Osteoblast (primary cell): ENCODE measurements at regions not wholly inside any gene's neighbourhood (a gene's known extent, or its start where the extent isn't known, plus 50 kb on each side); places are given as distances from the start of the nearest gene placed in this dataset.

Source experiments
- DNase-seq: peaks from one replicate; pipeline ENCODE4 v3.0.0; 2011; ENCODE audit warnings: low spot score, mixed read lengths; ENCODE audit not compliant: insufficient read length; ENCODE audit errors: missing footprints
- H2AFZ ChIP-seq: 2 replicates; pipeline ENCODE4 v1.6.0; 2011; ENCODE audit warnings: mild to moderate bottlenecking, low read length
- H3K27ac ChIP-seq: 2 replicates; pipeline ENCODE4 v1.5.1; 2011; ENCODE audit warnings: mild to moderate bottlenecking, low read depth, low read length, moderate library complexity
- H3K27me3 ChIP-seq: 2 replicates; pipeline ENCODE4 v1.6.0; 2012; ENCODE audit warnings: mild to moderate bottlenecking, control low read depth, inconsistent platforms, low read length, moderate library complexity; ENCODE audit not compliant: insufficient read depth
- H3K36me3 ChIP-seq: 2 replicates; pipeline ENCODE4 v1.5.1; 2011; ENCODE audit warnings: mild to moderate bottlenecking, low read length, control low read depth, moderate library complexity; ENCODE audit not compliant: insufficient read depth
- H3K4me1 ChIP-seq: 2 replicates; pipeline ENCODE4 v1.5.1; 2011; ENCODE audit warnings: mild to moderate bottlenecking, low read length, control low read depth, moderate library complexity; ENCODE audit not compliant: insufficient read depth
- H3K4me2 ChIP-seq: 2 replicates; pipeline ENCODE4 v1.6.0; 2011; ENCODE audit warnings: mild to moderate bottlenecking, low read length; ENCODE audit not compliant: insufficient read depth
- H3K4me3 ChIP-seq: fragments of 200-600 bp; sonication (generic); 3 replicates; pipeline ENCODE4 v1.5.1; 2012; ENCODE audit warnings: mild to moderate bottlenecking, low read length, inconsistent platforms; ENCODE audit not compliant: insufficient read depth
- H3K79me2 ChIP-seq: 2 replicates; pipeline ENCODE4 v1.6.0; 2012; ENCODE audit warnings: mild to moderate bottlenecking, low read length, control low read depth, inconsistent platforms; ENCODE audit not compliant: insufficient read depth
- H3K9me3 ChIP-seq: 2 replicates; pipeline ENCODE4 v1.5.1; 2011; ENCODE audit warnings: low read depth, low read length, control low read depth
- H4K20me1 ChIP-seq: 2 replicates; pipeline ENCODE4 v1.6.0; 2012; ENCODE audit warnings: mild to moderate bottlenecking, low read length, control low read depth; ENCODE audit not compliant: insufficient read depth
- CTCF ChIP-seq: IDR thresholded peaks from 2 replicates; pipeline ENCODE4 v1.5.1; 2011; ENCODE audit warnings: mild to moderate bottlenecking, low read depth, low read length, moderate library complexity; ENCODE audit errors: extremely low read depth

GRCh38 chr2:18784245-18784644 is 194.9 kb upstream of the NT5C1B start:
- H3K27me3 ChIP-seq = no peaks in the 10 kb centered on the region
- H3K36me3 ChIP-seq = no peaks in the 10 kb centered on the region
- peaks cover 20% of the 10 kb centered on the region for H3K4me1 ChIP-seq
- TF ChIP-seq CTCF = no peak
- no peak overlapping the region for H2AFZ ChIP-seq
- no peaks in the 10 kb centered on the region for H4K20me1 ChIP-seq
- DNase-seq = no peak
- no peaks in the 10 kb centered on the region for H3K9me3 ChIP-seq
- no peak overlapping the region for H3K27ac ChIP-seq
- no peak overlapping the region for H3K4me3 ChIP-seq
- H3K4me2 ChIP-seq = no peak overlapping the region
- no peaks in the 10 kb centered on the region for H3K79me2 ChIP-seq

- Histone ChIP-seq H3K4me3 (no peak overlapping the region), H3K79me2 (no peaks in the 10 kb centered on the region), H3K4me2 (no peak overlapping the region), H4K20me1 (no peaks in the 10 kb centered on the region), H3K27ac (no peak overlapping the region), H3K9me3 (no peaks in the 10 kb centered on the region), H3K36me3 (no peaks in the 10 kb centered on the region), H3K27me3 (no peaks in the 10 kb centered on the region), H2AFZ (peak overlapping the region; percentile 51), H3K4me1 (peaks cover 8% of the 10 kb centered on the region)
- no peak for DNase-seq
- no peak for TF ChIP-seq CTCF
Measured at GRCh38 chr2:18781541-18782280, 192.3 kb upstream of the NT5C1B start.

- H3K27ac ChIP-seq = no peak overlapping the region
- no peak overlapping the region for H2AFZ ChIP-seq
- H3K4me1 ChIP-seq = peaks cover 8% of the 10 kb centered on the region
- no peaks in the 10 kb centered on the region for H3K9me3 ChIP-seq
- TF ChIP-seq CTCF = no peak
- H3K36me3 ChIP-seq = no peaks in the 10 kb centered on the region
- no peaks in the 10 kb centered on the region for H3K79me2 ChIP-seq
- peak; percentile 58 for DNase-seq
- no peaks in the 10 kb centered on the region for H3K27me3 ChIP-seq
- H4K20me1 ChIP-seq = no peaks in the 10 kb centered on the region
- H3K4me3 ChIP-seq = no peak overlapping the region
- H3K4me2 ChIP-seq = no peak overlapping the region
Measured at GRCh38 chr2:18777250-18777812, 188.0 kb upstream of the NT5C1B start.

GRCh38 chr2:18771212-18771611 is 181.8 kb upstream of the NT5C1B start:
- TF ChIP-seq CTCF = no peak
- no peak for DNase-seq
- H2AFZ ChIP-seq = no peak overlapping the region

More at GRCh38 chr2:18771212-18771611, 181.8 kb upstream of the NT5C1B start:
- H3K4me3 ChIP-seq = no peak overlapping the region
- no peaks in the 10 kb centered on the region for H3K9me3 ChIP-seq
- no peak overlapping the region for H3K27ac ChIP-seq
- H3K36me3 ChIP-seq = no peaks in the 10 kb centered on the region
- H3K79me2 ChIP-seq = no peaks in the 10 kb centered on the region
- no peak overlapping the region for H3K4me2 ChIP-seq
- no peaks in the 10 kb centered on the region for H3K27me3 ChIP-seq
- no peaks in the 10 kb centered on the region for H4K20me1 ChIP-seq
- H3K4me1 ChIP-seq = no peaks in the 10 kb centered on the region
